ENCODE measurements at regions not wholly inside any gene's neighbourhood (a gene's known extent, or its start where the extent isn't known, plus 50 kb on each side); places are given as distances from the start of the nearest gene placed in this dataset.
"Not testable (repeated sequence)": the region's sequence is repeated elsewhere in the genome, so short reads cannot be mapped to it uniquely, and the experiment has no call there.

DNA sequence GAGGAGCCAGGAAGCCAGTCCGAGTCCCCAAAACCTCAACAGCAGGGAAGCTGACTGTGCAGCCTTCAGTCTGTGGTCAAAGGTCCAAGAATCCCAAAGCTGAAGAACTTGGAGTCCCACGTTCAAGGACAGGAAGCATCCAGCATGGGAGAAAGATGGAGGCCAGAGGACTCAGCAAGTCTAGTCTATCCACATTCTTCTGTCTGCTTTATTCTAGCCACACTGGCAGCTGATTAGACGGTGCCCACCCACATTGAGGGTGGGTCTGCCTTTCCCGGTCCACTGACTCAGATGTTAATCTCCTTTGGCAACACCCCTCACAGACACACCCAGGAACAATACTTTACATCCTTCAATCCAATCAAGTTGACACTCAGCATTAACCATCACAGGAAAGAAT, 456.5 kb upstream of the TMEM132C start:
- TF ChIP-seq, protein P1, sequence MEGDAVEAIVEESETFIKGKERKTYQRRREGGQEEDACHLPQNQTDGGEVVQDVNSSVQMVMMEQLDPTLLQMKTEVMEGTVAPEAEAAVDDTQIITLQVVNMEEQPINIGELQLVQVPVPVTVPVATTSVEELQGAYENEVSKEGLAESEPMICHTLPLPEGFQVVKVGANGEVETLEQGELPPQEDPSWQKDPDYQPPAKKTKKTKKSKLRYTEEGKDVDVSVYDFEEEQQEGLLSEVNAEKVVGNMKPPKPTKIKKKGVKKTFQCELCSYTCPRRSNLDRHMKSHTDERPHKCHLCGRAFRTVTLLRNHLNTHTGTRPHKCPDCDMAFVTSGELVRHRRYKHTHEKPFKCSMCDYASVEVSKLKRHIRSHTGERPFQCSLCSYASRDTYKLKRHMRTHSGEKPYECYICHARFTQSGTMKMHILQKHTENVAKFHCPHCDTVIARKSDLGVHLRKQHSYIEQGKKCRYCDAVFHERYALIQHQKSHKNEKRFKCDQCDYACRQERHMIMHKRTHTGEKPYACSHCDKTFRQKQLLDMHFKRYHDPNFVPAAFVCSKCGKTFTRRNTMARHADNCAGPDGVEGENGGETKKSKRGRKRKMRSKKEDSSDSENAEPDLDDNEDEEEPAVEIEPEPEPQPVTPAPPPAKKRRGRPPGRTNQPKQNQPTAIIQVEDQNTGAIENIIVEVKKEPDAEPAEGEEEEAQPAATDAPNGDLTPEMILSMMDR (IDR thresholded peaks at IDR 0.05) = not testable (repeated sequence)
- not testable (repeated sequence) for TF ChIP-seq ZFX (IDR thresholded peaks at IDR 0.05; ENCODE audit: borderline replicate concordance)
